Activated naive CD4-positive, alpha-beta T cell treated with anti-CD3 and anti-CD28 coated beads, Interleukin-2, amount 10 ng/mL, durations not matched to agents 7 days and 5 days (primary cell): ENCODE measurements at regions not wholly inside any gene's neighbourhood (a gene's known extent, or its start where the extent isn't known, plus 50 kb on each side); places are given as distances from the start of the nearest gene placed in this dataset.
A peak's percentile ranks its signal among the peaks of the same experiment; 100 is the strongest.

Experiments used
- CTCF ChIA-PET: fragments of 350-600 bp; sonication (Branson Sonifier 250); formaldehyde crosslinking; loops from one replicate; lab custom pipeline; 2021; ENCODE audit warnings: antibody characterized with exemption; lab: Charles Lee
- DNase-seq: peaks from one replicate; pipeline ENCODE4 v3.0.0-alpha.2; 2020
- H3K27ac Mint-ChIP-seq: one replicate; pipeline ENCODE4 v1.8.0; 2021; ENCODE audit warnings: mild to moderate bottlenecking, moderate library complexity, mixed read lengths
- H3K27me3 Mint-ChIP-seq: one replicate; pipeline ENCODE4 v1.8.0; 2021; ENCODE audit warnings: mild to moderate bottlenecking, mixed read lengths
- H3K36me3 Mint-ChIP-seq: one replicate; pipeline ENCODE4 v1.8.0; 2021; ENCODE audit warnings: mixed read lengths
- H3K4me1 Mint-ChIP-seq: one replicate; pipeline ENCODE4 v1.8.0; 2021; ENCODE audit warnings: mixed read lengths
- H3K4me3 Mint-ChIP-seq: one replicate; pipeline ENCODE4 v1.8.0; 2021; ENCODE audit warnings: mild to moderate bottlenecking, moderate library complexity, mixed read lengths
- H3K9me3 Mint-ChIP-seq: one replicate; pipeline ENCODE4 v1.8.0; 2021; ENCODE audit warnings: mixed read lengths

DNA sequence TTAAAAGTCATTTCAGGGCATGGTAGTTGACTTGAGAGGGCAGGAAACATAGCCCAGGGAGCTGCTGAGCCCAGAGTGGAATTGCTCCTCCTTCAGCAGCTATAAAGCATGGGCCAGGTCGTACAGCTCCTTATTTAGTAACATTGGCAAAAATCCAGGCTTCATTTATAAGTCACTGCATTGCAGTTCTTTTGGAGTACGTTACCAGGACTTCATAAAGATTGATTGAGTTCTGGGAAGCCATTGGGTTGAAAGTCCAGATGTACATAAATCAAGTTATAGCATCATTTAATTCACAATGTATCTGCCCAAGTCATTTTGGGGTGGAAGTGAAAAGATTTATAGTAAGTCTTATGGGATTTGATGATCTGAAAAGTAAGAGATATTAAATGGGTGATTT, 53.0 kb upstream of the ANKEF1 start:
- CTCF ChIA-PET: interaction anchor here (1.1 to 7.0 kb wide), 4 partner anchors 96 to 445 kb away, joined by 3 to 72 read pairs (median 6); no protein-coding TSS in a partner anchor
- DNase-seq: no peak
- no peak overlapping the region for H3K27ac Mint-ChIP-seq
- no peak overlapping the region for H3K4me3 Mint-ChIP-seq
- no peaks in the 10 kb centered on the region for H3K27me3 Mint-ChIP-seq
- H3K9me3 Mint-ChIP-seq: no peaks in the 10 kb centered on the region
- no peaks in the 10 kb centered on the region for H3K36me3 Mint-ChIP-seq
- H3K4me1 Mint-ChIP-seq: no peaks in the 10 kb centered on the region

DNA sequence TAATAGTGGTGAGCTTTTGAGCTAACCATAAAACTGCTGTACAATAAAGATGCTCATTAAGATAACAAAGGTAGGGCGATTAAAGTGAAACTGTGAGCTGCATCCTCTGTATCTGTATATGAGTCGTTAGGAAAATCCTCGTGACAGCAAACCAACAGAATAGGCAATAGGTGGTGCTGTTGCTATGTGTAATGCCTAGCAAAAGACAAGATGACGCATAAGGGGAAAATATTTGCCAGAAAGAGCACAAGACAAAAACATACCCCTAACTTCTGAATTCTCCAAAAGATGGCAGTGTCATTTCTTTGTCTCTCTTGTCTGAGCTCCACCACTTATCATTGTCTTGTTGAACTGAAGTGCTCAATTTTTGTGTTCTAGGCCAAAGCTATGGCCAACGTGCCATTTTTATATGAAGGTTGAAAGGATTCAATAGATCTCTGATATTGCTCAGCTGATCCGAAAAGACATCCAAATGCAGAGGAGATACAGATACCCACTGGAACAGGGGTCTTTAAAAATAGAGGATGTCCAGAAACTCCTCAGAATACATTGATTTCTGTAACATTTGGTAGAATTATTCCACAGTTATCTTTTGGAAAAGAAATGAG, 56.3 kb upstream of the ANKEF1 start:
- H3K27me3 Mint-ChIP-seq: no peaks in the 10 kb centered on the region
- CTCF ChIA-PET: interaction anchor here (0.6 to 7.0 kb wide), 28 partner anchors 18 to 574 kb away, joined by 3 to 72 read pairs (median 3); partner anchors contain the start of gene MKKS
- H3K36me3 Mint-ChIP-seq: no peaks in the 10 kb centered on the region
- H3K4me3 Mint-ChIP-seq: no peak overlapping the region
- H3K9me3 Mint-ChIP-seq: no peaks in the 10 kb centered on the region
- peak; percentile 50 for DNase-seq
- H3K4me1 Mint-ChIP-seq: no peaks in the 10 kb centered on the region
- no peak overlapping the region for H3K27ac Mint-ChIP-seq

DNA sequence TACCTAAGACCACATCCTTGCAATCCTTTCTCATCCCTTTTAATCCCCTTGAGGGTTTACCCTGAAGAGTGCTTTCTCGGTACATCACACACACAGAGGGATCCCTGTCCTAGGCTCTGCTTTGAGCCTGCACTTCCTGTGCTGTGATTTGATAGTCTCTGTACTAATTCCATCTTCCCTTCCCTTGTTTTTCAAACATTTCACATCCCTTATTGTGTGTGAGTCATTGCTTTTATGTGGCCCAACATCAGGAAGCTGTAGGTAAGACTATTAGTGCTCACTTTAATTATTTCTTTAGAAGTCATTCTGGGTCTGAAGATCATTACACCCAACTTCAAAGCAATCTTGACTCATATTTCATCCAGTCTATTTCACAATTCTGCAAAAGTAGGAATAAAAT, 57.2 kb upstream of the ANKEF1 start:
- no peak overlapping the region for H3K4me3 Mint-ChIP-seq
- no peak overlapping the region for H3K27ac Mint-ChIP-seq
- CTCF ChIA-PET: interaction anchor here (0.6 to 7.0 kb wide), 25 partner anchors 18 to 575 kb away, joined by 3 to 72 read pairs (median 3); partner anchors contain the start of gene MKKS
- H3K4me1 Mint-ChIP-seq: no peaks in the 10 kb centered on the region
- no peak for DNase-seq
- H3K36me3 Mint-ChIP-seq: no peaks in the 10 kb centered on the region
- H3K27me3 Mint-ChIP-seq: no peaks in the 10 kb centered on the region
- H3K9me3 Mint-ChIP-seq: no peaks in the 10 kb centered on the region

DNA sequence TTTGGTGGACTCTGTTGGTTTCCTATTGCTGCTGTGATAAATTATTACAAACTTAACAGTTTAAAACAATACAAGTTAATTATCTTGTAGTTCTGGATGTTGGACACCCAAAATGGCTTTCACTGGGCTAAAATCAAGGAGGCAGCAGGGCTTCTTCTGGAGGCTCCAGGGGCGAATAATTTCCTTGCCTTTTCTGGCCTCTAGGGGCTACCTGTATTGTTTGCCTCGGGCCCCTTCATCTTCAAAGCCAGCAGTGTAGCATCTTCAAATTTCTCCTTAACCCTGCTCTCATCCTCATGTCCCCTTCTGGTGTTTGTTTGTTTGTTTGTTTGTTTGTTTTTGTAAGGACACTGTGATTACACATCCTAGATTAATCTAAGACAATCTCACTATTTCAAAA, 60.5 kb upstream of the ANKEF1 start:
- Mint-ChIP-seq H3K27me3 (no peaks in the 10 kb centered on the region), H3K4me1 (no peaks in the 10 kb centered on the region), H3K4me3 (no peak overlapping the region), H3K9me3 (no peaks in the 10 kb centered on the region), H3K27ac (no peak overlapping the region), H3K36me3 (no peaks in the 10 kb centered on the region)
- CTCF ChIA-PET: interaction anchor here (1.0 to 1.4 kb wide), 2 partner anchors 26 to 116 kb away, joined by 3 to 4 read pairs; no protein-coding TSS in a partner anchor
- DNase-seq: no peak

DNA sequence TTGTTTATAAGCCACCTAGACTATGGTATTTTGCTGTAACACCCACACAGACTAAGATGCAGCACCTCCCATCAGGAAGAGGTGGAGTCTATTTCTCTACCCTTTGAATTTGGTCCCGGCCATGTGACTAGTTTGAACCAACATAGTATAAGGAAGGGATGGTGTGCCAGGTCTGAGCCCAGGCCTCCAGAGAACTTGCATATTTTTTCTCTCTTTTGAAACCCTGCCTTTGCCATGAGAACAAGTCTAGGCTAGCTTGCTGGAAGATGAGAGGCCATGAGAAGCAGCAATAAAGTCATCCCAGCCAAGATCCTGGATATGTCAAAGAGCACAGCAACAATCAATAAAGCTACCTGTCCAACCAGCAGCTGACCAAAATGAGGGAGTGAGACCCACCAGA, 63.0 kb upstream of the ANKEF1 start:
- CTCF ChIA-PET: interaction anchor here (1.2 to 1.6 kb wide), 2 partner anchors 105 to 119 kb away, joined by 3 read pairs; no protein-coding TSS in a partner anchor
- Mint-ChIP-seq H3K27ac (no peak overlapping the region), H3K9me3 (no peaks in the 10 kb centered on the region), H3K4me3 (no peak overlapping the region), H3K4me1 (no peaks in the 10 kb centered on the region), H3K27me3 (peaks cover 4% of the 10 kb centered on the region), H3K36me3 (no peaks in the 10 kb centered on the region)
- no peak for DNase-seq

DNA sequence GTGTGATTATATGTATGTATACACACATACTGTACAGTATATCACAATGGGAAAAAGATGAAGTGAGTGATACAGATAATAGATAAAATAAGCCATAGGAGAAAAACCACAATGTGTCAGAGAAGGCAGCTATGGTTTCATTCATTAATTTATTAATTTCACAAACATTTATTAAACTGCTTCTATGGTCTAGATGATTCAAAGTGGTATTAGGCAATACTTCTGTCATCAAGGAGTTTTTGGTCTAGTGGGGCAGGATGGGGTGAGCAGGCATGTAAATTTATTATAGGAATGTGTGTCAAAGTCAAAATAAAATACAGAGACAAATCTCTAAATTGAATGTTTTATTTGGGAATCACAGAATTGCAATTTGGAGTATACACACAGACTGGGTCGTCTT, 65.2 kb upstream of the ANKEF1 start:
- Mint-ChIP-seq H3K27ac (no peak overlapping the region), H3K4me1 (no peaks in the 10 kb centered on the region), H3K9me3 (no peaks in the 10 kb centered on the region), H3K36me3 (no peaks in the 10 kb centered on the region), H3K27me3 (peaks cover 7% of the 10 kb centered on the region), H3K4me3 (no peak overlapping the region)
- DNase-seq: no peak
- CTCF ChIA-PET: no interaction called here

DNA sequence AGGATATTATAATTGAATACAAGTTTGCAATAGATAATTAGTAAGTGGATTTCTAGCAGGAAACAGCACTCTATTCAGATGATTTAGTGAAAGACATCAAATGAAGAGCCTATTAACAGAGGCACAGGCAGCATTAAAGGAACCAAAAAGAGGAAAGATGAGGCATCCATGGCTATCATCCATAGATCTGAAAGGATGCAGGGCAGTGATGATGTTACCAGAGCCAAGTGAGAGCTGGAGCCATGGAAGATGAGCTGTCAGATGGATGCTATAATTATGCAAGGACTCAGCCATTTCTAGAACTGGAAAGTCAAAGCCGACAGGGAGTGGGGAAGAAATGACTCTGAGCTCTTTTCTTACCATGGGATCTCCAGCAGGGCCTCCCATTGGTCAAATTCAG, 66.8 kb upstream of the ANKEF1 start:
- no peaks in the 10 kb centered on the region for H3K36me3 Mint-ChIP-seq
- H3K27ac Mint-ChIP-seq: no peak overlapping the region
- no peak overlapping the region for H3K4me3 Mint-ChIP-seq
- no peaks in the 10 kb centered on the region for H3K4me1 Mint-ChIP-seq
- no peak for DNase-seq
- CTCF ChIA-PET: interaction anchor here (1.5 kb wide), 1 partner anchor 457 kb away, joined by 3 read pairs; no protein-coding TSS in a partner anchor
- peaks cover 7% of the 10 kb centered on the region for H3K27me3 Mint-ChIP-seq
- H3K9me3 Mint-ChIP-seq: no peaks in the 10 kb centered on the region

DNA sequence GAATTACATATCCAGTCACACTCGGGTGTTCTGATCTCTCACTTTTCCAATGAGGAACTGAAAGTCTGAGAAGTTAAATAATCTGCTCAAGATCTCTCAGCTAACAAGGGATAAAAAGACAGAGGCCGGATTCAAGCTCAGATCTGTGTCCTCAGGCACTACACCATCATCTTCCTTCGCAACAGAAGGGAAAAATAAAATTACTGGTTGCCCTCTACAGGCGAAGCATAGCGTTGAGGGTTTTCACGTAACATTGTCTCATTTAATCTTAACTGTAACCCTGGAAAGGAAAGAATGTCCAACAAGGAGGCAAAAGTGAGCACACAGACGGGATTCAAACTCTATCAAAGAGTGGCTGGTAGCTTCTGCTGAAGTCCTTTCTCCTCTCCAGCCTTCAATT, 67.8 kb upstream of the ANKEF1 start:
- Mint-ChIP-seq H3K27me3 (peaks cover 7% of the 10 kb centered on the region), H3K36me3 (no peaks in the 10 kb centered on the region), H3K4me3 (no peak overlapping the region), H3K4me1 (no peaks in the 10 kb centered on the region), H3K27ac (no peak overlapping the region), H3K9me3 (no peaks in the 10 kb centered on the region)
- DNase-seq: no peak
- CTCF ChIA-PET: interaction anchor here (1.5 kb wide), 1 partner anchor 458 kb away, joined by 3 read pairs; no protein-coding TSS in a partner anchor

DNA sequence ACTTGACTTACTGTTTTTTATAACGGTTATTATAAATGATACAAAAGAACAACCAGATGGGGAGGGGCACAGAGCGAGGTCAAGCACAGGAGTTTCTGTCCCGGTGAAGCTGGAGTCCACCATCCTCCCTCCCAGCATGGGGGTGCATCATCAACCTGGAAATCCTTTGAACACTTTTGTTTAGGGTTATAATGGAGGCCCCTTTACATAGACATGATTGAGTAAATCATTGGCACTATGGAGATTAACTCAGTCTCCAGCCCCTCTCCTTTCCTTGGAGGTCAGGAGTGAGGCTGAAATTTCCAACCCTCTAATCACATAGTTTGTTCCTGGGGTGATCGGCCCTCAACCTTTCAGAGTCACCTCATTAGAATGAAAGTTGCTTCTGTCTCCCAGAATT, 71.8 kb upstream of the ANKEF1 start:
- Mint-ChIP-seq H3K9me3 (no peaks in the 10 kb centered on the region), H3K27ac (no peak overlapping the region), H3K36me3 (no peaks in the 10 kb centered on the region), H3K27me3 (peaks cover 9% of the 10 kb centered on the region), H3K4me3 (no peak overlapping the region), H3K4me1 (no peaks in the 10 kb centered on the region)
- CTCF ChIA-PET: no interaction called here
- no peak for DNase-seq

DNA sequence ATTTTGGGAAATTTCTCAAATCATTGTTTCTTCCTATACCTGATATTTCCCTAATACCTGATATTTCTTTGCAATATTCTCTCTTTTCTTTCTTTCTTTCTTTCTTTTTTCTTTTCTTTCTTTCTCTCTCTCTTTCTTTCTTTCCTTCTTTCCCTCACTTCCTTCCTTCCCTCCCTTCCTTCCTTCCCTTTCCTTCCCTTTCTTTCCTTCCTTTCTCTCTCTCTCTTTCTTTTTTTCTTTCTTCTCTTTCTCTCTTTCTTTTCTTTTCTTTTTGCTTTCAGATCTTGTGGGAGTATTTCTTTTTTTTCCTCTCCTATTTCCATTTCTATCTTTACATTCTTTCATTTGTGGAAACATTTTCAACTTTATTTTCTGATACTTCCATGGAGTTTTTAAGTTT, 76.1 kb upstream of the ANKEF1 start:
- Mint-ChIP-seq H3K4me1 (no peaks in the 10 kb centered on the region), H3K27me3 (peaks cover 5% of the 10 kb centered on the region), H3K27ac (no peak overlapping the region), H3K4me3 (no peak overlapping the region), H3K9me3 (no peaks in the 10 kb centered on the region), H3K36me3 (no peaks in the 10 kb centered on the region)
- CTCF ChIA-PET: no interaction called here
- no peak for DNase-seq

DNA sequence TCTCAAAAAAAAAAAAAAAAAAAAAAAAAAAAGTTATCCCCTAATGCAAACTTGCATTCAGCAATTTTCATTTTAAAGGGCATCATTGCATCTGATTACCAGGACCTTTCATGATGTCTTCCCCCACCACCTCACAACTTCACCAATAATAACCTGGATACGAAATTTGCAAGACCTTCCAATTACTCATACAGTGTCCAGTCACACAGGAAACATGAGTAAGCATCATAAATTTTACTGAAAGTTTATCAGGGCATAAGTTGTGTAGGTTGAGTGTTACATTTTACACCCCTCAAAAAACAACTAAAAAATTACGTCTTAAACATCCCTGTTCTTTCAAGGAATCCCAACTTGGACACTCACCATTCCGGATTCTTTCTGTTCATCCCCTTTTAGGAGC, 79.1 kb upstream of the ANKEF1 start:
- DNase-seq: no peak
- H3K27ac Mint-ChIP-seq: no peak overlapping the region

DNA sequence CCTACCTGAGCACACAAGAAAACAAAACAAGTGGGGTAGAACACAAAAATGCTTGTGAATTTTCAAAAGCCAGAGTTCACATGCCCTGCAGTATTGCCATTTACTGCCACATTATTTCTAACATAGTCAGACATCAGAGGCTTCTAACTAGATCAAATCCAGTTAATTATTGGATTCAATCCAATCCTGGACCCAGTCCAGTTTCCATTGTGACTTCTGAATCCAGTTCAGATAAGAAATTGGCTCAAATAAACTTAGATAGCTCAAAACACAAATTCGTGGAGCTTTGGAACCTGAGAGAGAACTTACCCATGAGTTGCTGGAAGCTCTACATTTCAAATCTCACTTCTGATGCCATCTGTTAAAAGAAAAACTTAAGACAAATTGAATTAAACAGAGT, 85.2 kb upstream of the ANKEF1 start:
- DNase-seq: no peak
- H3K27ac Mint-ChIP-seq: no peak overlapping the region
- no peaks in the 10 kb centered on the region for H3K4me1 Mint-ChIP-seq
- H3K36me3 Mint-ChIP-seq: no peaks in the 10 kb centered on the region
- no peak overlapping the region for H3K4me3 Mint-ChIP-seq
- no peaks in the 10 kb centered on the region for H3K9me3 Mint-ChIP-seq
- no peaks in the 10 kb centered on the region for H3K27me3 Mint-ChIP-seq
- CTCF ChIA-PET: interaction anchor here (1.0 kb wide), 1 partner anchor 332 kb away, joined by 3 read pairs; no protein-coding TSS in a partner anchor

More for the DNA sequence above, 79.1 kb upstream of the ANKEF1 start:
- H3K4me3 Mint-ChIP-seq: no peak overlapping the region
- H3K4me1 Mint-ChIP-seq: no peaks in the 10 kb centered on the region
- CTCF ChIA-PET: no interaction called here
- no peaks in the 10 kb centered on the region for H3K36me3 Mint-ChIP-seq
- no peaks in the 10 kb centered on the region for H3K9me3 Mint-ChIP-seq
- peaks cover 5% of the 10 kb centered on the region for H3K27me3 Mint-ChIP-seq

DNA sequence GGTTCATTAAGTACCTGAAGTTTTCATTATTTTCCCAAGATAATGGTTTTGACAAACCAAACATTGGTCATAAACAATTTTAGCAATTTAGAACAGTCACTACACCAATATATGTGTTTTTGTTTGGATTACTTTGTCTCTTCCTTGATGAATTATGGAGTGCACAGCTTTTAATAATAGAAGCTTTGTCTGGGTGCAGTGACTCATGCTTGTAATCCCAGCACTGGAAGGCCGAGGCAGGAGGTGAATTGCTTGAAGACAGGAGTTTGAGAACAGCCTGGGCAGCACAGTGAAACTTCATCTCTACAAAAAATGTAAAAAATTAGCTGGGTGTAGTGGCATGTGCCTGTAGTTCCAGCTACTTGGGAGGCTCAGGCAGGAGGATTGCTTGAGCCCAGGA, 89.4 kb upstream of the ANKEF1 start:
- Mint-ChIP-seq H3K36me3 (no peaks in the 10 kb centered on the region), H3K27ac (no peak overlapping the region), H3K4me3 (no peak overlapping the region), H3K27me3 (no peaks in the 10 kb centered on the region), H3K4me1 (no peaks in the 10 kb centered on the region), H3K9me3 (no peaks in the 10 kb centered on the region)
- CTCF ChIA-PET: no interaction called here
- DNase-seq: no peak

DNA sequence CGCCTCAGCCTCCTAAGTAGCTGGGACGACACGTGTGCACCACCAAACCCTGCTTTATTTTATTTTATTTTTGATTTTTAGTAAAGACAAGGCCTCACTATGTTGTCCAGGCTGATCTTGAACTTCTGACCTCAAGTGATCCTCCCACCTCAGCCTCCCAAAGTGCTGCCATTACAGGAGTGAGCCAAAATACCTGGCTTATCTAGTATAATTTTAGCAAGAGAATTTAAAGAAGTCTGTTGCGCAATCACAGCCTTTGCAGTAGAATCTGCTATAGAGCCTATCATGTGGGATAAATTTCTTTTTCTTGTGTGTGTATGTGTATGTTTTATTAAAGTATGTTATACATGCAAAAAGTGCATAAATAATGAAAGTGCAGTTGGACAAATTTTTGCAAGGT, 92.1 kb upstream of the ANKEF1 start:
- no peak overlapping the region for H3K27ac Mint-ChIP-seq
- no peak for DNase-seq
- H3K27me3 Mint-ChIP-seq: no peaks in the 10 kb centered on the region
- no peaks in the 10 kb centered on the region for H3K36me3 Mint-ChIP-seq
- H3K9me3 Mint-ChIP-seq: no peaks in the 10 kb centered on the region
- no peak overlapping the region for H3K4me3 Mint-ChIP-seq
- H3K4me1 Mint-ChIP-seq: no peaks in the 10 kb centered on the region
- CTCF ChIA-PET: no interaction called here

DNA sequence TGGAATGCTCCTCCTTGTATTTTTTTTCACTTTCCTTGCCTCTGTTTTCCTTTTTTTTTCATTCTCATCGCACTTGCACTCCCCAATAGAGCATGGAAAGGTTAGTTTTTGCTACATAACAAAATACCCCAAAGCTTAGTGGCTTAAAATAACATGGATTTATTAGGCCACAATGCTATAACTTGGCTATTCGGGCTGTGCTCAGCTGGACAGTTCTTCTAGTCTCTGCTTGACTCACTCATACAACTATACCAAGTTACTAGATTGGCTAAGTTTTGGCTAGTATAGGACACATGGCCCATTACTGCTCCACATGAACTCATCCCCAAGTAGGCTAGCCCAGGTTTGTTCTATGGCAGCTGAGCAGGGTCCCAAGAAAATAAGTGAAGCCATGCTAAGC, 94.5 kb upstream of the ANKEF1 start:
- DNase-seq: no peak
- no peak overlapping the region for H3K4me3 Mint-ChIP-seq
- no peaks in the 10 kb centered on the region for H3K4me1 Mint-ChIP-seq
- H3K27ac Mint-ChIP-seq: no peak overlapping the region
- CTCF ChIA-PET: no interaction called here
- no peaks in the 10 kb centered on the region for H3K27me3 Mint-ChIP-seq
- no peaks in the 10 kb centered on the region for H3K9me3 Mint-ChIP-seq
- H3K36me3 Mint-ChIP-seq: no peaks in the 10 kb centered on the region
